ENCODE measurements at regions not wholly inside any gene's neighbourhood (a gene's known extent, or its start where the extent isn't known, plus 50 kb on each side); places are given as distances from the start of the nearest gene placed in this dataset.

GRCh38 chr16:55988013-55988412, 112.8 kb upstream of the CES5A start (continued):
- TF ChIP-seq SKIL (IDR thresholded peaks at IDR 0.05; ENCODE audit: low read depth, poor library complexity, severe bottlenecking) (no peak), IKZF2 (IDR thresholded peaks at IDR 0.05) (no peak), JUNB (IDR thresholded peaks at IDR 0.05) (no peak), USF2 (IDR thresholded peaks at IDR 0.05; ENCODE audit: borderline replicate concordance, low read depth, low read length) (no peak)

- H3K9me3 ChIP-seq (replicated peaks; ENCODE audit: control insufficient read depth, insufficient read depth, low read length), result no peaks in the 10 kb centered on the region
- H3K27me3 ChIP-seq (replicated peaks in 1 of 2; ENCODE audit: control insufficient read depth in 2 of 2, insufficient read depth in 2 of 2, low read length in 1 of 2), result no peaks in the 10 kb centered on the region; a peak in 1 of 4 replicates
- ChIA-PET POLR2A (no interaction called here), SMC1A (ENCODE audit: uncharacterized antibody, unreplicated experiment) (no interaction called here), CTCF (no interaction called here), RAD21 (ENCODE audit: unreplicated experiment) (no interaction called here)
- ATAC-seq (no peak), FAIRE-seq (no peak), DNase-seq (ENCODE audit: low read depth, low spot score) (no peak)
- H3K4me1 ChIP-seq (ENCODE audit: control insufficient read depth, insufficient read depth, low read length), result no peaks in the 10 kb centered on the region
- no peaks in the 10 kb centered on the region for H3K36me3 ChIP-seq (ENCODE audit: control insufficient read depth in 2 of 2, insufficient read depth in 2 of 2, low read length in 1 of 2)
- no peaks in the 10 kb centered on the region for H4K20me1 ChIP-seq (ENCODE audit: control insufficient read depth, insufficient read depth)
- no peak overlapping the region for H3K27ac ChIP-seq (ENCODE audit: control insufficient read depth, insufficient read depth)
- no TSS peak for BruUV-seq (replicated peaks)
- no peak overlapping the region for H3K4me2 ChIP-seq (ENCODE audit: control insufficient read depth, insufficient read depth)
- intact Hi-C loops (cut with micrococcal nuclease; ENCODE audit: unreplicated experiment), result no loop called here
- H3K9ac ChIP-seq (ENCODE audit: control insufficient read depth, insufficient read depth, low read length), result no peak overlapping the region
- WGBS (ENCODE audit: insufficient coverage, insufficient replicate concordance, low lambda C conversion rate, missing lambda C conversion rate), result 0% methylated on average over 1 of the region's 1 CpG
- in situ Hi-C loops (cut with MboI), result no loop called here
- H2AFZ ChIP-seq (ENCODE audit: control insufficient read depth, low read depth, low read length), result no peak overlapping the region
- H3K79me2 ChIP-seq (ENCODE audit: control insufficient read depth, insufficient read depth, low read length), result no peaks in the 10 kb centered on the region
- H3K4me3 ChIP-seq, result no peak overlapping the region
- TF ChIP-seq ZNF217 (IDR thresholded peaks at IDR 0.05) (no peak), FOS (IDR thresholded peaks at IDR 0.05; ENCODE audit: borderline replicate concordance, extremely low read depth, insufficient read length) (no peak), E2F4 (IDR thresholded peaks at IDR 0.05; ENCODE audit: low read depth, low read length) (no peak), YBX1 (IDR thresholded peaks at IDR 0.05) (no peak), ATF3 (IDR thresholded peaks at IDR 0.05; ENCODE audit: borderline replicate concordance, extremely low read depth, low read depth, low read length) (no peak), KAT2A (conservative IDR thresholded peaks at IDR 0.05; ENCODE audit: control insufficient read depth, low read depth, low read length) (no peak), E4F1 (IDR thresholded peaks at IDR 0.05; ENCODE audit: borderline replicate concordance, partially characterized antibody) (no peak), CHD1 (IDR thresholded peaks at IDR 0.05; ENCODE audit: low read depth, low read length) (no peak), ZBTB11 (CRISPR knock-in tag; IDR thresholded peaks at IDR 0.05) (no peak)
Observed at GRCh38 chr16:55982597-55982996, 107.4 kb upstream of the CES5A start.

Measured in GM12878 (cell line).